LHCN-M2 (cell line): ENCODE measurements at regions not wholly inside any gene's neighbourhood (a gene's known extent, or its start where the extent isn't known, plus 50 kb on each side); places are given as distances from the start of the nearest gene placed in this dataset.

ENCODE experiments used
- DNase-seq: peaks from one replicate; pipeline ENCODE4 v3.0.0-alpha.2; 2012; ENCODE audit warnings: low read depth

- no peak for DNase-seq
These were observed 62.7 kb upstream of the MAPRE2 start for GRCh38 chr18:34978533-34978893.

- peak; percentile 93 for DNase-seq
These were observed 62.1 kb upstream of the MAPRE2 start for GRCh38 chr18:34978953-34979608.

GRCh38 chr18:34981487-34981886 lies 59.7 kb upstream of the MAPRE2 start:
- no peak for DNase-seq

GRCh38 chr18:34985963-34986362 lies 55.2 kb upstream of the MAPRE2 start:
- DNase-seq = no peak

- DNase-seq = peak; percentile 35
These were observed 50.6 kb upstream of the MAPRE2 start for GRCh38 chr18:34990597-34990996.

GRCh38 chr18:34991152-34991551 lies 50.1 kb upstream of the MAPRE2 start:
- DNase-seq = no peak
